Peyer's patch (tissue), 4 donors: ENCODE measurements at regions not wholly inside any gene's neighbourhood (a gene's known extent, or its start where the extent isn't known, plus 50 kb on each side); places are given as distances from the start of the nearest gene placed in this dataset.

Experiments
- CTCF ChIP-seq, 6 experiments: fragments of 450-650 bp in 4 of 6; fragments of 200-600 bp in 2 of 6; sonication (generic) in 1 of 6; IDR thresholded peaks; one replicate each; pipeline ENCODE4 v1.5.1; 2017 to 2019; ENCODE audit warnings: antibody characterized with exemption in 6 of 6, mild to moderate bottlenecking in 3 of 6, moderate library complexity in 1 of 6
- POLR2A ChIP-seq, 2 donors: fragments of 450-650 bp; IDR thresholded peaks; one replicate each; pipeline ENCODE4 v1.5.1; 2017; ENCODE audit warnings: antibody characterized with exemption in 2 of 2, mild to moderate bottlenecking in 2 of 2, moderate library complexity in 2 of 2

- TF ChIP-seq CTCF (IDR thresholded peaks at IDR 0.05): no peak
- TF ChIP-seq POLR2A (IDR thresholded peaks at IDR 0.05): no peak
These were observed 79.3 kb downstream of the RFLNA start for GRCh38 chr12:124374147-124374546.
